GM12875 (cell line): ENCODE measurements at regions not wholly inside any gene's neighbourhood (a gene's known extent, or its start where the extent isn't known, plus 50 kb on each side); places are given as distances from the start of the nearest gene placed in this dataset.

Experiments
- H3K4me3 ChIP-seq: one replicate; pipeline ENCODE4 v1.5.1; 2011; ENCODE audit warnings: low read depth, low read length, control low read depth
- TF ChIP-seq, protein P1 (sequence below): IDR thresholded peaks from 2 replicates; pipeline ENCODE4 v1.5.1; 2011; ENCODE audit warnings: low read depth, mild to moderate bottlenecking, control low read depth, inconsistent platforms, low read length, moderate library complexity, borderline replicate concordance; ENCODE audit not compliant: insufficient read depth

- TF ChIP-seq, protein P1, sequence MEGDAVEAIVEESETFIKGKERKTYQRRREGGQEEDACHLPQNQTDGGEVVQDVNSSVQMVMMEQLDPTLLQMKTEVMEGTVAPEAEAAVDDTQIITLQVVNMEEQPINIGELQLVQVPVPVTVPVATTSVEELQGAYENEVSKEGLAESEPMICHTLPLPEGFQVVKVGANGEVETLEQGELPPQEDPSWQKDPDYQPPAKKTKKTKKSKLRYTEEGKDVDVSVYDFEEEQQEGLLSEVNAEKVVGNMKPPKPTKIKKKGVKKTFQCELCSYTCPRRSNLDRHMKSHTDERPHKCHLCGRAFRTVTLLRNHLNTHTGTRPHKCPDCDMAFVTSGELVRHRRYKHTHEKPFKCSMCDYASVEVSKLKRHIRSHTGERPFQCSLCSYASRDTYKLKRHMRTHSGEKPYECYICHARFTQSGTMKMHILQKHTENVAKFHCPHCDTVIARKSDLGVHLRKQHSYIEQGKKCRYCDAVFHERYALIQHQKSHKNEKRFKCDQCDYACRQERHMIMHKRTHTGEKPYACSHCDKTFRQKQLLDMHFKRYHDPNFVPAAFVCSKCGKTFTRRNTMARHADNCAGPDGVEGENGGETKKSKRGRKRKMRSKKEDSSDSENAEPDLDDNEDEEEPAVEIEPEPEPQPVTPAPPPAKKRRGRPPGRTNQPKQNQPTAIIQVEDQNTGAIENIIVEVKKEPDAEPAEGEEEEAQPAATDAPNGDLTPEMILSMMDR, result no peak
- no peak overlapping the region for H3K4me3 ChIP-seq
Measured at GRCh38 chr2:134097740-134098139, 156.1 kb upstream of the MGAT5 start.

GRCh38 chr2:134098321-134098720 lies 155.6 kb upstream of the MGAT5 start:
- H3K4me3 ChIP-seq, result no peak overlapping the region
- TF ChIP-seq, protein P1, result no peak

- TF ChIP-seq, protein P1, result no peak
- H3K4me3 ChIP-seq, result no peak overlapping the region
Measured at GRCh38 chr2:134099273-134099672, 154.6 kb upstream of the MGAT5 start.

DNA sequence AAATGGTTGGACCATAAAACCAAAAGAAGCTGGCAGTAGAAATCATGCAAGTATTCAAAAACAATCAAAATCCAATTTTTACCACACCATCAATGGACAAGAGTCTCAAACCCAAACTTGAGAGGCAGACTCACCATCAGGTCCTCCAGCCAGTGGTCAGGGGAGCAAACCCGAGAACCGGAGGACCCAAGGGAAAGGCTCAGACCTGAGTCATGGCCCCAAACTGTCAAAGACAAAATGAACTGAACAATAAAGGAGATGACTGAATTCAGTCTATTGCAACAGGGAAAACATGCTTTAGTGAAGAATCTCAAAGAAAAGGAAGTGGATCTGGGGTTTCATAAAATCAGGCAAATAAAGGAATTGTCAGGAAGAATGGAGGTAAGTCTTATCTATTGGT lies 150.7 kb upstream of the MGAT5 start:
- no peak overlapping the region for H3K4me3 ChIP-seq
- TF ChIP-seq, protein P1, result no peak

- no peak overlapping the region for H3K4me3 ChIP-seq
- TF ChIP-seq, protein P1, result no peak
Measured at GRCh38 chr2:134104754-134105153, 149.1 kb upstream of the MGAT5 start.

GRCh38 chr2:134107402-134107801 lies 146.5 kb upstream of the MGAT5 start:
- TF ChIP-seq, protein P1, result no peak
- H3K4me3 ChIP-seq, result no peak overlapping the region

- TF ChIP-seq, protein P1, result no peak
Measured at GRCh38 chr2:134108113-134108512, 145.8 kb upstream of the MGAT5 start.

More at GRCh38 chr2:134108113-134108512, 145.8 kb upstream of the MGAT5 start:
- H3K4me3 ChIP-seq, result no peak overlapping the region
